ENCODE measurements at regions not wholly inside any gene's neighbourhood (a gene's known extent, or its start where the extent isn't known, plus 50 kb on each side); places are given as distances from the start of the nearest gene placed in this dataset.

DNA sequence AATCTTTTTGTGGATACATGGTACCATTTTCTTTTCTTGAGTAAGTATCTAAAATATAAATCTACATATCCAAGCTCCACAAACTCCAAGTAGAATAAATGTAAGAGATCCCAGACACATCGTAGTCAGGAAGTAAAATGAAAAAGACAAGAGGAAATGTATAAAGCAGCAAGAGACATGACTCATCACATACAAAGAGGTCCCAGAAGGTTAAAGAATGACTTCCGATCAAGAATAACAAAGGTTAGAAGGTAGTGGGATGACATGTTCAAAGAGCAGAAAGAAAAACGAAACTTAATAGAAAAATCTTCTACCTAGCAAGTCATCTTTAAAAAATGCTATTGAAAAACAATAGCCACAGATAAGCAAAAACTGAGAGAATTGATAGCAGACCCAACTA is 705.8 kb downstream of the NR2F2 start:
- Histone ChIP-seq H3K36me3 (ENCODE audit: control insufficient read depth, insufficient read depth, low read length) (no peaks in the 10 kb centered on the region), H3K4me1 (ENCODE audit: control insufficient read depth, insufficient read depth, low read length) (no peaks in the 10 kb centered on the region), H3K27ac (ENCODE audit: low read depth, low read length) (no peak overlapping the region), H3K9me3 (ENCODE audit: control insufficient read depth, insufficient read depth, low read length) (no peaks in the 10 kb centered on the region), H3K4me3 (ENCODE audit: low read depth, low read length) (no peak overlapping the region), H3K27me3 (ENCODE audit: control insufficient read depth, insufficient read depth, low read length) (no peaks in the 10 kb centered on the region)
- WGBS (ENCODE audit: insufficient coverage): no CpG with 5 or more reads among the region's 3 CpGs
- no peak for DNase-seq (ENCODE audit: low read depth in 4 of 6, low spot score in 6 of 6)

DNA sequence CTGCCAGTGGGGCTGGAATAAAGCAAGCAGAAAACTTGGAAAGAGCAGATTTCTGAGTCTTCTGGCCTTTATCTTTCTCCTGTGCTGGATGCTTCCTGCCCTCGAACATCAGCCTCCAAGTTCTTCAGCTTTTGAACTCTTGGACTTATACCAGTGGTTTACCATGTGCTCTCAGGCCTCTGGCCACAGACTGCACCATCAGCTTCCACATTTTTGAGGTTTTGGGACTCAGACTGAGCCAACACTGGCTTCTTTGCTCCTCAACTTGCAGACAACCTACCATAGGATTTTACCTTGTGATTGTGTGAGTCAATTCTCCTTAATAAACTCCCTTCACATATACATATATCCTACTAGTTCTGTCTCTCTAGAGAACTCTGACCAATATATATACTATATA is 706.6 kb downstream of the NR2F2 start:
- 73% methylated on average over 1 of the region's 1 CpG for WGBS (ENCODE audit: insufficient coverage)
- Histone ChIP-seq H3K27me3 (ENCODE audit: control insufficient read depth, insufficient read depth, low read length) (no peaks in the 10 kb centered on the region), H3K36me3 (ENCODE audit: control insufficient read depth, insufficient read depth, low read length) (no peaks in the 10 kb centered on the region), H3K9me3 (ENCODE audit: control insufficient read depth, insufficient read depth, low read length) (no peaks in the 10 kb centered on the region), H3K4me3 (ENCODE audit: low read depth, low read length) (no peak overlapping the region), H3K4me1 (ENCODE audit: control insufficient read depth, insufficient read depth, low read length) (no peaks in the 10 kb centered on the region), H3K27ac (ENCODE audit: low read depth, low read length) (no peak overlapping the region)
- no peak for DNase-seq (ENCODE audit: low read depth in 4 of 6, low spot score in 6 of 6)

DNA sequence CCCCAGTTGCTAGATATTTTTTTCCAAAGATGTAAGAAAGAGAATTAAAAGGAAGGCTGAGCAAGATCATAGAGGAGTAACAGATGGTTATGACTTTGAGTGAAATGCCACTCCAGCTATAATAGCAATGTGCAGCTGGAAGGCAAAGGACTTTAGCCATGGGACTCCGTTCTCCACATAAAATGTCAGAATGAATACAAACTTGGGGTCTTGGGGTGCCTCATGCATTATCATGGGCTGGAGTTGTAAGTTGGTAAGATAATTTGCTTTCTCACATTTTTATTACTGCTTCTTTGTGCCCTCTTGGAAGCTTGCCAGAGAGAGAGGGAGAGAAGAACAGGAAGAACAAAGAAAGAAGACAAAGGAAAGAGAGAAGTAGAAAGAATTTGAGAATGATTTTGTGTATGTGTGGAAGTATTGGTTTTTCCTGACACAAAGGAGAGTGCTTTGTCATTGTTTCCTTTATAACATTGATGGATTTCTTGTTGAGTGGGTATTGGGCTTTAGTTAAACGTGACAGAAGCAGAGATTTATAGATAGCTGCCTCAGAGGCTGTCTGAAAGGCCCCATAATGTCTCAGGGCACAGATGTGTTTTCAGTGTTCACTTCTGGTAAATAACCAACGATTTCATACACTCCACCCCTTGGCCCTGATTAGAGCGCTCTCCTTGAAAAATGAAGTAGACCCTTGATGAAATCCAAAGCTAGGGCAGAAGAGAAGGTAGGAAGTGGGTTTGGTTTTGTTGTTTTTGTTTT is 715.3 kb downstream of the NR2F2 start:
- Histone ChIP-seq H3K4me3 (ENCODE audit: low read depth, low read length) (no peak overlapping the region), H3K27me3 (ENCODE audit: control insufficient read depth, insufficient read depth, low read length) (no peaks in the 10 kb centered on the region), H3K36me3 (ENCODE audit: control insufficient read depth, insufficient read depth, low read length) (no peaks in the 10 kb centered on the region), H3K9me3 (ENCODE audit: control insufficient read depth, insufficient read depth, low read length) (no peaks in the 10 kb centered on the region), H3K27ac (ENCODE audit: low read depth, low read length) (no peak overlapping the region), H3K4me1 (ENCODE audit: control insufficient read depth, insufficient read depth, low read length) (no peaks in the 10 kb centered on the region)
- WGBS (ENCODE audit: insufficient coverage): no CpG with 5 or more reads among the region's 4 CpGs
- peak in 2 of 6 donors; percentile 6 to 31 for DNase-seq (ENCODE audit: low read depth in 4 of 6, low spot score in 6 of 6)

DNA sequence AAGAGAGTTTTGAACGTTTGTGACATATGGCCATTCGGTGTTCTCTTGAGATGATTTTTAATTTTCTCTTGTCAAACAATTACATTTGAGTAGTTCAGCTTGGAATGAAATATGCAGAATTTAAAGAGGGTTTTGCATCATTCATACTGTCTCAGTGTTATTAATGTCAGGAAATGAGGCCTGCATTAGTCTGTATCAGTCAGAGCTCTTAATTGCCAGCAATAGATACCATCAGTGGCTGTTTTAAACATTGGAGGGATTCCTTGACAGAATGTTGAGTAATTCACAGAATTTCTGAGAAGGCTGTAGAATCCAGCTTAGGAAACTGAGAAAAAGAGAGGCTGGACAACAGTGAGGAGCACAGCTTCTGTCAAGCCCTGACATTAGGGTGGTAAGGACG is 722.0 kb downstream of the NR2F2 start:
- Histone ChIP-seq H3K27ac (ENCODE audit: low read depth, low read length) (no peak overlapping the region), H3K9me3 (ENCODE audit: control insufficient read depth, insufficient read depth, low read length) (no peaks in the 10 kb centered on the region), H3K36me3 (ENCODE audit: control insufficient read depth, insufficient read depth, low read length) (no peaks in the 10 kb centered on the region), H3K4me3 (ENCODE audit: low read depth, low read length) (no peak overlapping the region), H3K4me1 (ENCODE audit: control insufficient read depth, insufficient read depth, low read length) (no peaks in the 10 kb centered on the region), H3K27me3 (ENCODE audit: control insufficient read depth, insufficient read depth, low read length) (no peaks in the 10 kb centered on the region)
- WGBS (ENCODE audit: insufficient coverage): 100% methylated on average over 1 of the region's 3 CpGs
- no peak for DNase-seq (ENCODE audit: low read depth in 4 of 6, low spot score in 6 of 6)

DNA sequence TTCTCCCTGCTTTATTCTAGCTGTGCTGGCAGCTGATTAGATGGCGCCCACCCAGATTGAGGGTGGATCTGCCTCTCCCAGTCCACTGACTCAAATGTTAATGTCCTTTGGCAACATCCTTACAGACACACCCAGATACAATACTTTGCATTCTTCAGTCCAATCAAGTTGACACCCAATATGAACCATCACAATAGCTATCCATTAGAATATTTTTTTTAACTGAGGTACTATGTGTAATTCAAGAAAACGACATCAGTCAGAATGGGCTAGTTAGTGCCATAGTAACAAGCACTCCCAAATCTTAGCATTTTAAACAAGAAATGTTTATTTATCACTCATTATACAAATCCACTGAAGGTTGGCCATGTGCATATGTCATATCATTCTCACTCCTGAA is 723.1 kb downstream of the NR2F2 start:
- H3K27me3 ChIP-seq (ENCODE audit: control insufficient read depth, insufficient read depth, low read length): no peaks in the 10 kb centered on the region
- no peak overlapping the region for H3K27ac ChIP-seq (ENCODE audit: low read depth, low read length)
- H3K9me3 ChIP-seq (ENCODE audit: control insufficient read depth, insufficient read depth, low read length): no peaks in the 10 kb centered on the region
- H3K4me1 ChIP-seq (ENCODE audit: control insufficient read depth, insufficient read depth, low read length): no peaks in the 10 kb centered on the region
- H3K36me3 ChIP-seq (ENCODE audit: control insufficient read depth, insufficient read depth, low read length): no peaks in the 10 kb centered on the region
- WGBS (ENCODE audit: insufficient coverage): 75% methylated on average over 1 of the region's 2 CpGs
- DNase-seq (ENCODE audit: low read depth in 4 of 6, low spot score in 6 of 6): no peak
- H3K4me3 ChIP-seq (ENCODE audit: low read depth, low read length): no peak overlapping the region

DNA sequence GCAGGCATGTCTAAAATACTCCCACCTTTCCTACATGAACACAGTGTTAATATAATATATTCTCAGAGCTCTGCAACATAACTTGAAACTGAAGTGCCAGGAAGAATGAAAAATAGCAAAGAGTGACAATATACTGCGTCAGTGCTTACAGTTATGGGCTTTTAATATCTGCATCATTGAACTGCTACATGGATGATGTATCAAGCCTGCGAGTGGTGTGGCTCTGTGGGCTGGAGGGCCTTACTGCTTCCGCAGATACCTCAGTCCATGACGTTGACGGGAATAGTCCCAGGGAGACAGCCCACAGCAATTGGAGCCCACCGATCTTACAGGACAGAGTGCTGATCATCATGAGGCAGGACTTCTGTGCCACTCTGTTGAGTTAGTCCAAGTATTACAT is 727.0 kb downstream of the NR2F2 start:
- 92% methylated on average over 2 of the region's 6 CpGs for WGBS (ENCODE audit: insufficient coverage)
- peak in 1 of 6 donors; percentile 19 for DNase-seq (ENCODE audit: low read depth in 4 of 6, low spot score in 6 of 6)
- no peaks in the 10 kb centered on the region for H3K36me3 ChIP-seq (ENCODE audit: control insufficient read depth, insufficient read depth, low read length)
- H3K9me3 ChIP-seq (ENCODE audit: control insufficient read depth, insufficient read depth, low read length): no peaks in the 10 kb centered on the region
- H3K4me3 ChIP-seq (ENCODE audit: low read depth, low read length): no peak overlapping the region
- no peaks in the 10 kb centered on the region for H3K27me3 ChIP-seq (ENCODE audit: control insufficient read depth, insufficient read depth, low read length)
- no peak overlapping the region for H3K27ac ChIP-seq (ENCODE audit: low read depth, low read length)
- no peaks in the 10 kb centered on the region for H3K4me1 ChIP-seq (ENCODE audit: control insufficient read depth, insufficient read depth, low read length)

DNA sequence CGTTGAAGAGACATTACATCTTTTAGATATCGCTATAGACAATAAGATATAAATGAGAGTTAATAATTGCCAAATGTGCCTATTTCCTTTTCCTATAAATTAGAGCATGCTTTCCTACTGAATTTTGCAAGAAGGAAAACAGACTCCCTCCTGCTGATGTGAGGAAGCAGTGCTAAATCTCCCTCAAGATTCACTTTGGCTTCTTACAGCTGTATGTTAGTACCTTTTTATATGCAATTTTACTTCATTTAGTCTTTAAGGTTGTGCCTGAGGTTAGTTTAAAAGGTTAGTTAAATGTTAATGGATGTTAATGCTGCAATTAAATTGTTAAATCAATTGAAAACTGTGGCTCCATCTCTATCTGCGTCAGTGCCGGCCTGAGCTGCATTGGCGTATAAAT is 728.8 kb downstream of the NR2F2 start:
- WGBS (ENCODE audit: insufficient coverage): no CpG with 5 or more reads among the region's 5 CpGs
- DNase-seq (ENCODE audit: low read depth in 4 of 6, low spot score in 6 of 6): peak in 1 of 6 donors; percentile 55
- no peaks in the 10 kb centered on the region for H3K36me3 ChIP-seq (ENCODE audit: control insufficient read depth, insufficient read depth, low read length)
- H3K4me3 ChIP-seq (ENCODE audit: low read depth, low read length): no peak overlapping the region
- no peaks in the 10 kb centered on the region for H3K4me1 ChIP-seq (ENCODE audit: control insufficient read depth, insufficient read depth, low read length)
- H3K27me3 ChIP-seq (ENCODE audit: control insufficient read depth, insufficient read depth, low read length): no peaks in the 10 kb centered on the region
- no peaks in the 10 kb centered on the region for H3K9me3 ChIP-seq (ENCODE audit: control insufficient read depth, insufficient read depth, low read length)
- no peak overlapping the region for H3K27ac ChIP-seq (ENCODE audit: low read depth, low read length)

DNA sequence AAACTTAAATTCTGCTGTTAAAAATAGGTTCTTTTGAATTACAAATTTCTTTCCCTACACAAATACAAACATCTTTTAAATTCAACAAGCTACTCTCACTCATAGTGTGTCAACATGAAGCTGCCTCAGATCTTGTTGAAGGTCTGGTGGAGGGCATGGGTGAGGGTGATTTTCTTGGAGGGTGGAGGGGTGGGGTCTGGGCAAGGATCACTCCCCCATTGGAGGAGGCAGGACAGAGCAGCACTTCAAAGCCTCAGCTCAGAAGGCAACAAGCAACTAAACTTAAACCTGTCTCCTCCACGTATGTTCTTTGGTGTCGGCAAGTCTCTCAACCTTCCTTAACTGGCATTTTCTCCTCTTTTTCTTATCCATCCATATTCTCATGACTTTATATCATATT is 730.9 kb downstream of the NR2F2 start:
- no peaks in the 10 kb centered on the region for H3K36me3 ChIP-seq (ENCODE audit: control insufficient read depth, insufficient read depth, low read length)
- H3K4me3 ChIP-seq (ENCODE audit: low read depth, low read length): no peak overlapping the region
- H3K27me3 ChIP-seq (ENCODE audit: control insufficient read depth, insufficient read depth, low read length): no peaks in the 10 kb centered on the region
- H3K4me1 ChIP-seq (ENCODE audit: control insufficient read depth, insufficient read depth, low read length): no peaks in the 10 kb centered on the region
- H3K9me3 ChIP-seq (ENCODE audit: control insufficient read depth, insufficient read depth, low read length): no peaks in the 10 kb centered on the region
- H3K27ac ChIP-seq (ENCODE audit: low read depth, low read length): no peak overlapping the region
- no CpG with 5 or more reads among the region's 2 CpGs for WGBS (ENCODE audit: insufficient coverage)
- no peak for DNase-seq (ENCODE audit: low read depth in 4 of 6, low spot score in 6 of 6)

DNA sequence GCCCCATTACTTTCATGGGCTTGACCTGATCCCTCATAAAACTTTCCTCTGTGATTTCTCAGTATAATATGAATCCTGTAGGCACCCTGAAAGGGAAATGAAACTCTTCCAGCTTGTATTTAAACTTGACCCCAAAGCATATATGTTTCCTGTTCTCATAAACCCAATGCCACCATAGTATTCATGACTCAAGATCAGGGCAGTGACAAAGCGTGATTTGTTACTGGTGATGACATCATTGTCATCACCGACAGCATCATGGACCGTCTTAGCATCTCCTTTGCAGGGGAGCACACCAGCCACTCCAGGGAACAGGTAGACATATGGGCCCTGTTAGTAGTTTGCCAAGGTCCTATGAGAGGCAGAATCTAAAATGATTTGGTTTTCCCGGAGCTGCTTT is 741.2 kb downstream of the NR2F2 start:
- H3K9me3 ChIP-seq (ENCODE audit: control insufficient read depth, insufficient read depth, low read length): no peaks in the 10 kb centered on the region
- no peaks in the 10 kb centered on the region for H3K36me3 ChIP-seq (ENCODE audit: control insufficient read depth, insufficient read depth, low read length)
- no peak for DNase-seq (ENCODE audit: low read depth in 4 of 6, low spot score in 6 of 6)
- H3K27ac ChIP-seq (ENCODE audit: low read depth, low read length): no peak overlapping the region
- H3K27me3 ChIP-seq (ENCODE audit: control insufficient read depth, insufficient read depth, low read length): no peaks in the 10 kb centered on the region
- H3K4me1 ChIP-seq (ENCODE audit: control insufficient read depth, insufficient read depth, low read length): no peaks in the 10 kb centered on the region
- WGBS (ENCODE audit: insufficient coverage): 98% methylated on average over 3 of the region's 4 CpGs
- H3K4me3 ChIP-seq (ENCODE audit: low read depth, low read length): no peak overlapping the region

DNA sequence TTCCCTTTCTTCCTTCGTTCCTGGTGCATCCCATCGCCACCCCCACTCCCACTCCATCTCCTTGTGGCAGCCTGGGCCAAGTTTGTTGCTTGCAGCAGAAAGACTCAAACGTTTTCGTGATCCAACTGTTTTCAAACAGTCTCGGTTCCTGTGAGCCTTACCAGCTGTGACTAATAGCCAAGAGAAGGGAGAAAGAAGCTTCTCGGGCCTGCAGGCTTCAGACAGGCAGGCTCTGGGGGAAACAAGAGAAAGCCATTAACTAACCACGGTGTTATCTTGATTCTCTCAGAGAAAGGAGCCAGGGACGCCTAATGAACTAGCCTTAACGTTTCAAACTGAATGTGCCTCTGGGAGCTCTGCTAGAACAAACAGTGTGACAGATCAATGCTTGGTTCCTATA is 742.0 kb downstream of the NR2F2 start:
- H3K27me3 ChIP-seq (ENCODE audit: control insufficient read depth, insufficient read depth, low read length): no peaks in the 10 kb centered on the region
- DNase-seq (ENCODE audit: low read depth in 4 of 6, low spot score in 6 of 6): peak in 1 of 6 donors; percentile 76
- no peak overlapping the region for H3K27ac ChIP-seq (ENCODE audit: low read depth, low read length)
- no peaks in the 10 kb centered on the region for H3K9me3 ChIP-seq (ENCODE audit: control insufficient read depth, insufficient read depth, low read length)
- no peaks in the 10 kb centered on the region for H3K36me3 ChIP-seq (ENCODE audit: control insufficient read depth, insufficient read depth, low read length)
- 37% methylated on average over 7 of the region's 9 CpGs for WGBS (ENCODE audit: insufficient coverage)
- H3K4me1 ChIP-seq (ENCODE audit: control insufficient read depth, insufficient read depth, low read length): no peaks in the 10 kb centered on the region
- H3K4me3 ChIP-seq (ENCODE audit: low read depth, low read length): no peak overlapping the region

Measured in spinal cord (tissue), 9 donors.